Skeletal muscle tissue (tissue), 3 donors: ENCODE measurements at regions not wholly inside any gene's neighbourhood (a gene's known extent, or its start where the extent isn't known, plus 50 kb on each side); places are given as distances from the start of the nearest gene placed in this dataset.
A peak's percentile ranks its signal among the peaks of the same experiment; 100 is the strongest.

ENCODE experiments used
- H3K27ac ChIP-seq: one replicate; pipeline ENCODE4 v1.7.0; 2013; ENCODE audit warnings: mild to moderate bottlenecking, low read depth, low read length, inconsistent platforms
- H3K27me3 ChIP-seq, 3 donors: one replicate each; pipeline ENCODE4 v1.7.0; 2013; ENCODE audit warnings: low read length in 3 of 3; ENCODE audit not compliant: control insufficient read depth in 3 of 3, insufficient read depth in 3 of 3
- H3K36me3 ChIP-seq, 3 donors: one replicate each; pipeline ENCODE4 v1.7.0; 2013; ENCODE audit warnings: low read length in 3 of 3; ENCODE audit not compliant: control insufficient read depth in 3 of 3, insufficient read depth in 3 of 3
- H3K4me1 ChIP-seq, 3 donors: one replicate each; pipeline ENCODE4 v1.7.0; 2013; ENCODE audit warnings: low read length in 3 of 3, mild to moderate bottlenecking in 3 of 3; ENCODE audit not compliant: control insufficient read depth in 3 of 3, insufficient read depth in 3 of 3
- H3K4me3 ChIP-seq, 3 donors: one replicate each; pipeline ENCODE4 v1.7.0; 2013; ENCODE audit warnings: low read length in 3 of 3
- H3K9ac ChIP-seq, 3 donors: one replicate each; pipeline ENCODE4 v1.7.0; 2013; ENCODE audit warnings: low read length in 3 of 3, mild to moderate bottlenecking in 3 of 3, moderate library complexity in 2 of 3, low read depth in 1 of 3
- H3K9me3 ChIP-seq, 3 donors: one replicate each; pipeline ENCODE4 v1.7.0; 2013; ENCODE audit warnings: low read length in 3 of 3; ENCODE audit not compliant: control insufficient read depth in 3 of 3
- donor health status: Osteomylitis.

DNA sequence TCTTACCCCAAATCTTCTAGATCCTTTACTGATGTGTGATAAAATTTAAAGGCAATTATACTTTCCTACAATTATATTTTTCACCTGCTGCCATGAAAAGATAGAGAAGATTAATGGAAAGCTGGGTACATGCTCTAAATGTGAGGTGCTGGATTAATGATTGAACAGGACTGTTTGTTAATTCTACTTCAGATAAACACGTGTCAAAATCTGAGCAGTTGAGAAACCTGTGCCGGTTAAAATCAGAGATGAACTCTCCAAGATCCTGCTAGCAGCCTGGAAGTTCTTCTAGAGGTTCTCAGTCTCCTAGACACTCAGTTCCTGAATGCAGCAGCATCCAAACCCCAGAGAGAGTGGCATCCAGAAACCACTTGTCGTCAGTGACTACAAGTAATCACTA, 69.2 kb downstream of the INHBA start:
- Histone ChIP-seq H3K9ac (no peak overlapping the region), H3K36me3 (no peaks in the 10 kb centered on the region), H3K27ac (no peak overlapping the region), H3K4me3 (no peak overlapping the region), H3K27me3 (no peaks in the 10 kb centered on the region), H3K9me3 (no peaks in the 10 kb centered on the region), H3K4me1 (no peaks in the 10 kb centered on the region)

DNA sequence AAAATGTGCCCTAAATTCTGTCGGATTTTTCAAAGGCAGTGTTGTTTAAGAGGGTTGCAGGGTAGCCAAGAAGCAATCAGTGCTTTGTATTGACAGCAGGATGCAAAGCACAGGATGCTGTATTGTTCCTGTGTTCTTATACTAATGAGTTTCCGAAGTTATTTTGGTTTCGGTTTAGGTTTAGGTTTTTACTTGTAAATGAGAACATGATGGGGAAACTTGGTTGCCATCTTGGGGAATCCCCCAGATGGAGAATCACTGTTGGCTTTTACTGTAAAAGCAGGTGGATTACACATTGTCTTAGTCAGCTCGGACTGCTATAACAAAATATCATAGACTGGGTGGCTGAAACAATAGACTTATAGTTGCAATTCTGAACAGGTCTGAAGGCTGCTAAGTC, 72.1 kb downstream of the INHBA start:
- no peak overlapping the region for H3K27ac ChIP-seq
- no peaks in the 10 kb centered on the region for H3K9me3 ChIP-seq
- H3K4me1 ChIP-seq: no peaks in the 10 kb centered on the region

DNA sequence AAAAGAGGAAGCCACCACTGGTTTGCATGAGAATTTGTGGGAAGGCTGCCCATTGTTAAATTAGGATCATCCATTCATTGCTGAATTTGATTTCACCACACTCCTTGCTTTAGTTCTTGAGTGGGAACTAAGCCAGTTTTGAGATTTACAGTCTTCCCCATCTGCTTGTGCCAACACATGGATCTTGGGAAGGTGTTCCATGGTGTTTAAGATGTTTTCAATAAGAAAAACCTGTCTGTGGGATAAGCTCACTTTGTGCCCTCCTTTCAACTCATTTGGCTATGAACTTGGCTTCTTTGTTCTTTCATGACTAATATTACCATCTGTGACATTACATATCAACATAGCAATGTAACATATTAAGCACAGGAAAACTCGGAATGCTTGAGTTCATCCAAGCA, 73.2 kb downstream of the INHBA start:
- Histone ChIP-seq H3K9ac (no peak overlapping the region), H3K27ac (peak overlapping the region; percentile 50), H3K27me3 (no peaks in the 10 kb centered on the region), H3K4me1 (no peaks in the 10 kb centered on the region), H3K4me3 (no peak overlapping the region), H3K9me3 (no peaks in the 10 kb centered on the region), H3K36me3 (no peaks in the 10 kb centered on the region)

More for the DNA sequence above, 72.1 kb downstream of the INHBA start:
- Histone ChIP-seq H3K27me3 (no peaks in the 10 kb centered on the region), H3K36me3 (no peaks in the 10 kb centered on the region), H3K9ac (no peak overlapping the region), H3K4me3 (no peak overlapping the region)

DNA sequence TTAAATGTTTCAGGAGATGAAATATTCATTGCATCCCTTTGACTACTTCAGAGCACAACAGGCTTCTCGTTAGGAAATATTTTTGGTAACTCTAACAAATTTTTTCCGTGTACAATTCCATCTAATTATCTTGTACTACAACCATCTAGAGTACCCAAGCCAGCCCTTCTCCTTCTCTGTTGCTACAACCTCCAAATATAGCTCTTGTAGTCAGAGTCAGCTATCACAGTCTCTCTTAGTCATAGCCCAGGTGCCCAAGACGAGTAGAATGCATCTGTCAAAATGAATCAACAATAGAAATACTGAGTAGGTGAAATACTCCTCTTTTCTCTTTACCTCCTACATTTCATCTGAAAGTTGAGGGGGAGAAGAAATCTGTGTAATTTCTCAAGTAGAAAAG, 74.0 kb downstream of the INHBA start:
- H3K9ac ChIP-seq: no peak overlapping the region
- H3K4me3 ChIP-seq: no peak overlapping the region
- no peaks in the 10 kb centered on the region for H3K4me1 ChIP-seq
- peak overlapping the region; percentile 50 for H3K27ac ChIP-seq
- H3K36me3 ChIP-seq: no peaks in the 10 kb centered on the region
- no peaks in the 10 kb centered on the region for H3K27me3 ChIP-seq
- no peaks in the 10 kb centered on the region for H3K9me3 ChIP-seq

DNA sequence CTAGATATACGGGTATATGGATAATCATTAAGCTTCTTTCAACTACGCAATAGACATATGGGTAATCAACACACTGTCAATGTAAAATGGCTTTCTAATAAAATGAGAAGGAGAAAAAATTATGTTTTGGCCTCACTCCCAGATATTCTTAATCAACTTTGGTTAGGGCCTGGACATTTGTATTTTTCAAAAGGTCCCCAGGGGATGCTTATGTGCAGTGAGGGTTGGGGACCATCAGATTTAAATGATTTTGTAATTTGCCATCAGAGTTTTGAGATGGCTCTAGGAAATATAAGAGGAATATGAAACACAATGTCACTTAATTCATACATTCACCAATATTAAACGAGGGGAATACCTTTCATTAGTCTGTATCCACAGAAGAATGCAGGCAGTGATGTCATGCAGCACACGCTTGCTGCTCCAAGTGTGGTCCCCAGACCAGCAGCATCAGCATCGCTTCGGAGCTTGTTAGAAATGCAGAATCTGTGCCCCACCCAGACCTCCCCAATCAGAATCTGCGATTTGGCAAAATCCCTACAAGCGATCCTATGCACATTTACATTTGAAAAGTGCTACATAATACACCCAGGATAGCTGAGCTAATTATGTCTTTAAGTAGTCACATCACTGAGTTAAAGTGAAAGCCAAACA, 75.1 kb downstream of the INHBA start:
- Histone ChIP-seq H3K36me3 (no peaks in the 10 kb centered on the region), H3K9me3 (no peaks in the 10 kb centered on the region), H3K27ac (peak overlapping the region; percentile 46), H3K4me3 (no peak overlapping the region), H3K27me3 (no peaks in the 10 kb centered on the region), H3K4me1 (no peaks in the 10 kb centered on the region), H3K9ac (no peak overlapping the region)

DNA sequence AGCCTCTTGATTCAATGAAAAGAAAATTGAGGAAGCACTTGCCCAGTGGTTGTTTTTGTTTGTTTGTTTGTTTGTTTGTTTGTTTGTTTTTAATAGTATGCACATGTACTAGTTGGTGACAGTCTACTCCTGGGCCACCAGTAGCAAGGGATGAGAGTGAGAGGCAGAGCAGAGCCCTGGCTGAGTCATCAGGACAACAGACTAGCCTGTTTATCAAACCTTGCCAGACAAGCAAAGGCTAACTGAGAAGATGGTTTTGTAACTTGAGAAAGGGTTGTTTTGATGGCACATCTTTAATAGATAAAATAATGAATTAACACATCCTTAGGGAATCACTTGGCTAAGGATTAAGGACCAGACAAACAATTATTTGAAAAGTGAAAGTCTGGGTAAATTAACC, 78.1 kb downstream of the INHBA start:
- Histone ChIP-seq H3K9me3 (peaks cover 0 to 2% (median 0%) of the 10 kb centered on the region in 3 donors), H3K27me3 (no peaks in the 10 kb centered on the region), H3K36me3 (no peaks in the 10 kb centered on the region), H3K4me1 (no peaks in the 10 kb centered on the region), H3K27ac (no peak overlapping the region), H3K4me3 (no peak overlapping the region), H3K9ac (no peak overlapping the region)

DNA sequence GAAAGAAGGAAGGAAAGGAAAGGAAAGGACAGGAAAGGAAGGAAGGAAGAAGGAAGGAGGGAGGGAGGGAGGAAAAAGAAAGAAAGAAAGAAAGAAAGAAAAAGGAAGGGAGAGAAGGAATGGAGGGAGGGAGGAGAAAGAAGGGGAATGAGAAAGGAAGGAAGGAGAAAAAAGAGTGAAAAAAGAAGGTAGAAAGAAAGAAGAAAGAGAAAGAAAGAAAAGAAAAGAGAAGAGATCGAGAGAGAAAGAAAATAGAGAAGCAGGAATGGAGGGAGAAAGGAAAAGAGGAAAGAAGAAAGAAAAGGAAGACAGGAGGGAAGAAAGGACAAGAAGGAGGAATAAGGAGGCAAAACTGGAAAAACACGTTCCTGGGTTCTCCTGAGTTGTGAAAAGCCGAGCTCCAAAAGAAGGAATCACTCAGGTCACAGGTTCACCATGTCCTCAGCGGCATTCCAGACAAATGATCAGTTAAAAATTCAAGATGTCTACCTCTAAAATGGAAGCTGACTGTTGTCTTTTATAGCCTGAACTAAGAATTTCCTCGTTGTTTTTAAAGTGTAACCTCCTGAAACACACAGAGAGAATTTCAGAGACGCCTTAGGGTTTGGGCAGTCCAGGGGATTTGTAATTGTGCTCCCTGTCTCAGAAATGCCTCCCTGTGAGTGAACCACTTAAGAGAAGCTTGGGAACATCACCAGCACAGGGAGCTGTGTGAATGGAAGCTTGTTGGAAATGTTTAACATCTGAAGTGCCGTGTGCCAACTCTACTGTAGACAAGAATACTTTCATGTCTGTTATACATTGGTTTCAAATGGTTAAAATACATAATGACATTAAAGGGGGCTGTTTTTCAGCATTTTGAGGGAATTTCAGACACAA, 80.7 kb downstream of the INHBA start:
- Histone ChIP-seq H3K9me3 (peaks cover 0 to 2% (median 0%) of the 10 kb centered on the region in 3 donors), H3K36me3 (no peaks in the 10 kb centered on the region), H3K27ac (no peak overlapping the region), H3K4me3 (no peak overlapping the region), H3K9ac (no peak overlapping the region), H3K27me3 (no peaks in the 10 kb centered on the region), H3K4me1 (no peaks in the 10 kb centered on the region)

DNA sequence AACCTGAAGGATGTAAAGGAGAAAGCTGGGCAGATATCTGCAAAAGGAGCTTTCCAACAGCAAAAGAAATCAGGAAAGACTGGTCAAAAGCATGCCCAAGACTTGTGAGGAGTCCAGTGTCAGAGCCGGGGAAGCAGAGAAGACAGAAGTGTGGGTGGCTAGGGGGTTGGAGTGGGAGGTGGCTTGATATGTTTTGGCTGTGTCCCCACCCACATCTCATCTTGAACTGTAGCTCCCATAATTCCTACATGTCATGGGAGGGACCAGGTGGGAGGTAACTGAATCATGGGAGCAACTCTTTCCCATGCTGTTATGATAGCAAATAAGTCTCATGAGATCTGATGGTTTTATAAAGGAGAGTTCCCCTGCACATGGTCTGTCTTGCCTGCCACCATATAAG, 84.9 kb downstream of the INHBA start:
- Histone ChIP-seq H3K27ac (no peak overlapping the region), H3K9ac (no peak overlapping the region), H3K36me3 (no peaks in the 10 kb centered on the region), H3K4me1 (no peaks in the 10 kb centered on the region), H3K4me3 (no peak overlapping the region), H3K9me3 (peaks cover 0 to 2% (median 0%) of the 10 kb centered on the region in 3 donors), H3K27me3 (no peaks in the 10 kb centered on the region)

DNA sequence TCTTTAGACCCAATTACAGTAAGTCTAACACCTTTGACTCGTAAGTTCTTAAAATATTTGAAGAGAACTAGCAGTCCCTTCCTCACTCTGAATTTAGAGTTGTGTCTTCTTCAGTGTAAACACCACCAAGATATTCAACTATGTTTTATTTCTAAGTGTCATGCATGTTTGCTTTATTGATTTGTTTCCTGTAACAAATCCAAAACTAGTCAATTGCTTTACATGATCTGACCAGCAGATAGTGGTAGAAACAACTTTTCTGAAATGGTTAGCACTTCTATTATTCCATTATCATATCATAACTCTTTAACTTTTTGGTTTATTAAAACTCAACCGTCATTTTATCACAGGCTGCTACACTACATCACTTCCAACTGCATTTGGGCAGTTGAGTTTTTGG, 90.1 kb downstream of the INHBA start:
- no peaks in the 10 kb centered on the region for H3K4me1 ChIP-seq
- H3K9ac ChIP-seq: no peak overlapping the region
- no peaks in the 10 kb centered on the region for H3K27me3 ChIP-seq
- no peak overlapping the region for H3K4me3 ChIP-seq
- no peaks in the 10 kb centered on the region for H3K36me3 ChIP-seq
- H3K27ac ChIP-seq: no peak overlapping the region
- no peaks in the 10 kb centered on the region for H3K9me3 ChIP-seq

DNA sequence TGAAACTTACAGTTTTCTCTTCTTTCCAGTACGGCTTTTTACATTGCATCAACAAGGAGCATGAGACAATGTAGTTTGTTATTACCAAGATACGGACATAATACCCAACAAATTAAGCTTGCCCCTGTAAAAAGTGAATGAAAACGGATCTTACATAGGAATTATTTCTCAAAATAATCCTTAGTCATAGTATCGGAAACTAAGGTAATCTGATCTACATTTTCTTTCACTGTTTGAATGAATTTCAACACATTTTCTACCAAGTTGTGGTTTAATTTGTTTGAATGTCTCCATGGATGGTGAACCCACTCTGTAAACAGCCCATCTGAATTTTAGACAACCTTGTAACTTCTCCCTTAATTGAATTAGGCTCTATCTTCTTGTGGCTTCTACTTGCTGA, 90.5 kb downstream of the INHBA start:
- Histone ChIP-seq H3K27me3 (no peaks in the 10 kb centered on the region), H3K36me3 (no peaks in the 10 kb centered on the region), H3K27ac (no peak overlapping the region), H3K4me3 (no peak overlapping the region), H3K4me1 (no peaks in the 10 kb centered on the region), H3K9ac (no peak overlapping the region), H3K9me3 (no peaks in the 10 kb centered on the region)
